AG10803 (cell line): ENCODE measurements at regions not wholly inside any gene's neighbourhood (a gene's known extent, or its start where the extent isn't known, plus 50 kb on each side); places are given as distances from the start of the nearest gene placed in this dataset.

Source experiments
- DNase-seq: peaks from one replicate; pipeline ENCODE4 v3.0.0; 2010; ENCODE audit warnings: low read depth
- H3K4me3 ChIP-seq: 2 replicates; pipeline ENCODE4 v1.5.1; 2011; ENCODE audit warnings: mild to moderate bottlenecking, low read length, control low read depth
- CTCF ChIP-seq: conservative IDR thresholded peaks from 2 replicates; pipeline ENCODE4 v1.5.1; 2011; ENCODE audit warnings: mild to moderate bottlenecking, low read length, control low read depth, inconsistent platforms

- DNase-seq: no peak
- no peak for TF ChIP-seq CTCF
- no peak overlapping the region for H3K4me3 ChIP-seq
Observed at GRCh38 chr5:92904021-92904420, 677.0 kb downstream of the NR2F1-AS1 start.

DNA sequence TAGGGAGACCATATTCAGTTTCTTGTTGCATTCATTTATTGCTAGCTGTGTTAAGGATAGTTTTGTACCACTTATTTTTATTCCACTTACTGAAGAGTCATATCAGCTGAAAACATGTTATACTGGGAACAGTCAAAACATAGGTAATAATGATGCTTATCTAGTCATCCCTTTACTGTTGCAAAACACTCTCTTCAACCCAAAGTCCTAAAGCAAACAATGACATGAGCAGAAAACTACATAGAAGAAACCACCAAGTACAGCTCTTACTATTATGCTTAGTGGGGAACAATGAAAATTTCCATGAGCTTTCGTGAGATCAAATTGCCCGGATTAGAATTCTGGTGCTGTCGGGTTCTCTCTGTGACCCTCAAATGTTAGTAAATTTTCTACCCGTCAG lies 681.4 kb downstream of the NR2F1-AS1 start:
- TF ChIP-seq CTCF: no peak
- no peak overlapping the region for H3K4me3 ChIP-seq
- no peak for DNase-seq

- no peak for TF ChIP-seq CTCF
- no peak for DNase-seq
- H3K4me3 ChIP-seq: no peak overlapping the region
Observed at GRCh38 chr5:92896722-92897121, 684.3 kb downstream of the NR2F1-AS1 start.

DNA sequence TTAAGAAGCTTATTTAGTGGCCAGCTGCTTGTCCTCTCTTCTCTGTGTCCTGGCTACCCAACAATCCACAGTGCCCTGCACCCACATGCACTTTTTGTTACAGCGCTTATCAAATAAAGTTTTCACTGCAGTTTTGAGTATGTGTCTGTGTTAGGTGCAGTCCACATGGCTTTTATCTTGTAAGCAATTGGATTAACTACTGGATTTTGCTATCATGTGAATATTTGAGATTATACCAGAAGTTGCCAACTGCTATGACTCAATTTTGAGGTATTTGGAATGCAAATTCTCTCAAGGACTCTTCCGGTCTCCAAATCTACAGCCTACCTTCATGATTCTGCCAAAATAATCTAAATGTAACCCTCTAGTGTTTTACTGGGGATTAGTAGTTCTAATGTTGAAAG lies 690.2 kb downstream of the NR2F1-AS1 start:
- H3K4me3 ChIP-seq: no peak overlapping the region
- peak; percentile 12 for DNase-seq
- no peak for TF ChIP-seq CTCF

- TF ChIP-seq CTCF: no peak
- no peak overlapping the region for H3K4me3 ChIP-seq
- no peak for DNase-seq
Observed at GRCh38 chr5:92889140-92889539, 691.9 kb downstream of the NR2F1-AS1 start.

DNA sequence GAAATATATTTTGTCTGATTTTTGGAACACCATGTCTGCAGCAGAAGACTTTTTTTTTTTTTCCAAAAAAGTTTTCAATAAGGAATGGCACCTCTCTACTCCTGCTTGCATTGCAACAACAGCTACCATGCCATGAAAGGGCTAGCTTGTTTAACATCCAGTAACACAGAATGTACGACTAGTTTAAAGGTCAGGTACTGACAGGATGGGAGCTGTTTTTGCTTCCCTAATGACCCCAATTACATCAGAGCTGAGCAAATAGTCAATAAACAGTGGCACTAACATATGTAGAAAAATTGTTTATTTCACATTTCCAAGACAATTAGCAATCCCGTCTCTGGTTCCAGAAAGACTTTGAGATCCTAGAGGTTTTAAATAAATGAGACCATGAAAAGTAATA lies 693.8 kb downstream of the NR2F1-AS1 start:
- TF ChIP-seq CTCF: no peak
- DNase-seq: no peak

GRCh38 chr5:92886751-92887150 lies 694.3 kb downstream of the NR2F1-AS1 start:
- no peak overlapping the region for H3K4me3 ChIP-seq
- no peak for DNase-seq
- no peak for TF ChIP-seq CTCF

More for the DNA sequence above, 693.8 kb downstream of the NR2F1-AS1 start:
- no peak overlapping the region for H3K4me3 ChIP-seq
